WTC11 (cell line): ENCODE measurements at regions not wholly inside any gene's neighbourhood (a gene's known extent, or its start where the extent isn't known, plus 50 kb on each side); places are given as distances from the start of the nearest gene placed in this dataset.

Experiments used
- ATAC-seq: fragments of 200-7000 bp; cut with Tn5 transposase; 2 replicates; pipeline ENCODE4 v1.10.0; 2021; ENCODE audit warnings: mild to moderate bottlenecking, moderate library complexity
- CTCF ChIA-PET: fragments of 300-600 bp; sonication (Branson Sonifier 250); formaldehyde crosslinking; loops from one replicate; lab custom pipeline; 2021; ENCODE audit warnings: antibody characterized with exemption; lab: Charles Lee
- POLR2A ChIA-PET: fragments of 350-600 bp; sonication (Branson Sonifier 250); formaldehyde crosslinking; loops from one replicate; lab custom pipeline; 2021; ENCODE audit warnings: antibody characterized with exemption; lab: Charles Lee
- DNase-seq: peaks from one replicate; pipeline ENCODE4 v3.0.0; 2021; ENCODE audit warnings: low spot score
- H3K27ac Mint-ChIP-seq: 2 replicates; pipeline ENCODE4 v1.8.0; 2021; ENCODE audit warnings: mixed read lengths
- H3K27me3 Mint-ChIP-seq: 2 replicates; pipeline ENCODE4 v1.8.0; 2021; ENCODE audit warnings: low read depth, mild to moderate bottlenecking, moderate library complexity, mixed read lengths
- H3K36me3 Mint-ChIP-seq: 2 replicates; pipeline ENCODE4 v1.8.0; 2021; ENCODE audit warnings: mixed read lengths
- H3K4me1 Mint-ChIP-seq: 2 replicates; pipeline ENCODE4 v1.8.0; 2022; ENCODE audit warnings: mixed read lengths
- H3K4me3 Mint-ChIP-seq: 2 replicates; pipeline ENCODE4 v1.8.0; 2021; ENCODE audit warnings: mild to moderate bottlenecking, moderate library complexity, mixed read lengths
- H3K9me3 Mint-ChIP-seq: 2 replicates; pipeline ENCODE4 v1.8.0; 2021; ENCODE audit warnings: mixed read lengths
- ATF1 ChIP-seq: sonication (generic); formaldehyde crosslinking; IDR thresholded peaks from 2 replicates; pipeline ENCODE4 v1.8.1; 2023; ENCODE audit warnings: mild to moderate bottlenecking, moderate library complexity, missing genetic modification reagents
- CBFB ChIP-seq: sonication (generic); formaldehyde crosslinking; IDR thresholded peaks from 2 replicates; pipeline ENCODE4 v1.8.1; 2022; ENCODE audit warnings: mild to moderate bottlenecking, low read depth, missing genetic modification reagents
- CREB1 ChIP-seq: sonication (generic); formaldehyde crosslinking; IDR thresholded peaks from 2 replicates; pipeline ENCODE4 v1.8.0; 2023; ENCODE audit warnings: mild to moderate bottlenecking, missing genetic modification reagents
- GABPB1 ChIP-seq: sonication (generic); formaldehyde crosslinking; IDR thresholded peaks from 2 replicates; pipeline ENCODE4 v1.8.1; 2023; ENCODE audit warnings: mild to moderate bottlenecking, missing genetic modification reagents
- GTF2I ChIP-seq: fragments of 250-450 bp; sonication (Bioruptor Pico); conservative IDR thresholded peaks from 2 replicates; pipeline ENCODE4 v1.4.0; 2021; ENCODE audit warnings: mild to moderate bottlenecking
- HMGA2 ChIP-seq: fragments of 250-450 bp; sonication (Bioruptor Pico); IDR thresholded peaks from 2 replicates; pipeline ENCODE4 v1.4.0; 2021; ENCODE audit warnings: mild to moderate bottlenecking, moderate library complexity
- MXD4 ChIP-seq: fragments of 250-450 bp; sonication (Bioruptor Pico); IDR thresholded peaks from 2 replicates; pipeline ENCODE4 v1.8.0; 2021; ENCODE audit warnings: mild to moderate bottlenecking, moderate library complexity, borderline replicate concordance
- PRRX2 ChIP-seq: fragments of 250-450 bp; sonication (Bioruptor Pico); IDR thresholded peaks from 2 replicates; pipeline ENCODE4 v1.8.0; 2021; ENCODE audit warnings: mild to moderate bottlenecking
- SP1 ChIP-seq: sonication (generic); formaldehyde crosslinking; conservative IDR thresholded peaks from 2 replicates; pipeline ENCODE4 v1.8.1; 2022; ENCODE audit warnings: missing genetic modification reagents
- TP53 ChIP-seq: sonication (generic); formaldehyde crosslinking; IDR thresholded peaks from 2 replicates; pipeline ENCODE4 v1.8.1; 2023; ENCODE audit warnings: mild to moderate bottlenecking, missing genetic modification reagents
- ZNF219 ChIP-seq: sonication (generic); formaldehyde crosslinking; IDR thresholded peaks from 2 replicates; pipeline ENCODE4 v1.8.0; 2023; ENCODE audit warnings: missing genetic modification reagents, mild to moderate bottlenecking, borderline replicate concordance
- ZNF232 ChIP-seq: sonication (generic); formaldehyde crosslinking; IDR thresholded peaks from 2 replicates; pipeline ENCODE4 v1.8.0; 2022; ENCODE audit warnings: mild to moderate bottlenecking, missing genetic modification reagents
- ZNF423 ChIP-seq: fragments of 250-450 bp; sonication (Bioruptor Pico); IDR thresholded peaks from 2 replicates; pipeline ENCODE4 v2.1.2; 2022; ENCODE audit warnings: mild to moderate bottlenecking, moderate library complexity
- ZNF671 ChIP-seq: fragments of 250-450 bp; sonication (Bioruptor Pico); IDR thresholded peaks from 2 replicates; pipeline ENCODE4 v1.8.0; 2021; ENCODE audit warnings: mild to moderate bottlenecking
- TF ChIP-seq, protein P1 (sequence below): fragments of 250-450 bp; sonication (Bioruptor Pico); IDR thresholded peaks from 2 replicates; pipeline ENCODE4 v1.9.0; 2021; ENCODE audit warnings: mild to moderate bottlenecking, borderline replicate concordance
- TF ChIP-seq, protein P2 (sequence below): fragments of 250-450 bp; sonication (Bioruptor Pico); conservative IDR thresholded peaks from 2 replicates; pipeline ENCODE4 v1.9.0; 2021; ENCODE audit warnings: mild to moderate bottlenecking
- TF ChIP-seq, protein P3 (sequence below): sonication (generic); formaldehyde crosslinking; IDR thresholded peaks from 2 replicates; pipeline ENCODE4 v1.8.1; 2023; ENCODE audit warnings: mild to moderate bottlenecking, moderate library complexity, missing genetic modification reagents
- TF ChIP-seq, protein P4 (sequence below): sonication (generic); formaldehyde crosslinking; conservative IDR thresholded peaks from 2 replicates; pipeline ENCODE4 v1.8.1; 2023; ENCODE audit warnings: mild to moderate bottlenecking, low read depth, missing genetic modification reagents, moderate library complexity
- TF ChIP-seq, protein P5 (sequence below): sonication (generic); formaldehyde crosslinking; IDR thresholded peaks from 2 replicates; pipeline ENCODE4 v1.8.1; 2022; ENCODE audit warnings: mild to moderate bottlenecking, moderate library complexity, missing genetic modification reagents
- TF ChIP-seq, protein P6 (sequence below): sonication (generic); formaldehyde crosslinking; IDR thresholded peaks from 2 replicates; pipeline ENCODE4 v1.8.0; 2022; ENCODE audit warnings: mild to moderate bottlenecking, missing genetic modification reagents

DNA sequence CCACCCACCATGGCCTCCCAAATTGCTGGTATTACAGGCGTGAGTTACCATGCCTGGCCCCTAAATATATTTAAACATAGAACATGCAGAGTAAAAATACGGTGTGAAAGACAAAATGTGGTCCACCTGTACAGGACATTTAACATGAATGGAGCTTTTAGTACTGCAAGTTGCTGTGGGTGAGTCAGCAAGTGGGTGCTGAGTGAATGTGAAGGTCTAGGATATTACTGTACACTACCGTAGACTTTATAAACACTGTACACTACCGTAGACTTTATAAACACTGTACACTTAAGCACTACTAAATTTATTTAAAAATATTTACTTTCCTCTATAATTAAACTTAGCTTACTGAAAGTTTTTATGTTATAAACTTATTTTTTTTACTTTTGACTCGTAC, 317.8 kb downstream of the PRDM9 start:
- Mint-ChIP-seq H3K27me3 (no peaks in the 10 kb centered on the region), H3K4me3 (no peak overlapping the region), H3K9me3 (peaks cover 7% of the 10 kb centered on the region), H3K36me3 (no peaks in the 10 kb centered on the region; the same call in 1 of the 2 replicates), H3K27ac (no peak overlapping the region), H3K4me1 (peaks cover 6% of the 10 kb centered on the region)
- DNase-seq (no peak), ATAC-seq (no peak)
- ChIA-PET CTCF (interaction anchor here (0.6 to 1.6 kb wide), 2 partner anchors 12 to 22 kb away, joined by 3 to 4 read pairs; no protein-coding TSS in a partner anchor), POLR2A (no interaction called here)
- no peak for TF ChIP-seq TP53 (CRISPR knock-in tag)
- TF ChIP-seq PRRX2 (CRISPR knock-in tag) = no peak
- TF ChIP-seq, protein P1, sequence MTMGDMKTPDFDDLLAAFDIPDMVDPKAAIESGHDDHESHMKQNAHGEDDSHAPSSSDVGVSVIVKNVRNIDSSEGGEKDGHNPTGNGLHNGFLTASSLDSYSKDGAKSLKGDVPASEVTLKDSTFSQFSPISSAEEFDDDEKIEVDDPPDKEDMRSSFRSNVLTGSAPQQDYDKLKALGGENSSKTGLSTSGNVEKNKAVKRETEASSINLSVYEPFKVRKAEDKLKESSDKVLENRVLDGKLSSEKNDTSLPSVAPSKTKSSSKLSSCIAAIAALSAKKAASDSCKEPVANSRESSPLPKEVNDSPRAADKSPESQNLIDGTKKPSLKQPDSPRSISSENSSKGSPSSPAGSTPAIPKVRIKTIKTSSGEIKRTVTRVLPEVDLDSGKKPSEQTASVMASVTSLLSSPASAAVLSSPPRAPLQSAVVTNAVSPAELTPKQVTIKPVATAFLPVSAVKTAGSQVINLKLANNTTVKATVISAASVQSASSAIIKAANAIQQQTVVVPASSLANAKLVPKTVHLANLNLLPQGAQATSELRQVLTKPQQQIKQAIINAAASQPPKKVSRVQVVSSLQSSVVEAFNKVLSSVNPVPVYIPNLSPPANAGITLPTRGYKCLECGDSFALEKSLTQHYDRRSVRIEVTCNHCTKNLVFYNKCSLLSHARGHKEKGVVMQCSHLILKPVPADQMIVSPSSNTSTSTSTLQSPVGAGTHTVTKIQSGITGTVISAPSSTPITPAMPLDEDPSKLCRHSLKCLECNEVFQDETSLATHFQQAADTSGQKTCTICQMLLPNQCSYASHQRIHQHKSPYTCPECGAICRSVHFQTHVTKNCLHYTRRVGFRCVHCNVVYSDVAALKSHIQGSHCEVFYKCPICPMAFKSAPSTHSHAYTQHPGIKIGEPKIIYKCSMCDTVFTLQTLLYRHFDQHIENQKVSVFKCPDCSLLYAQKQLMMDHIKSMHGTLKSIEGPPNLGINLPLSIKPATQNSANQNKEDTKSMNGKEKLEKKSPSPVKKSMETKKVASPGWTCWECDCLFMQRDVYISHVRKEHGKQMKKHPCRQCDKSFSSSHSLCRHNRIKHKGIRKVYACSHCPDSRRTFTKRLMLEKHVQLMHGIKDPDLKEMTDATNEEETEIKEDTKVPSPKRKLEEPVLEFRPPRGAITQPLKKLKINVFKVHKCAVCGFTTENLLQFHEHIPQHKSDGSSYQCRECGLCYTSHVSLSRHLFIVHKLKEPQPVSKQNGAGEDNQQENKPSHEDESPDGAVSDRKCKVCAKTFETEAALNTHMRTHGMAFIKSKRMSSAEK (CRISPR knock-in tag) = no peak
- no peak for TF ChIP-seq SP1 (CRISPR knock-in tag)
- TF ChIP-seq GTF2I (CRISPR knock-in tag) = no peak
- TF ChIP-seq, protein P2, sequence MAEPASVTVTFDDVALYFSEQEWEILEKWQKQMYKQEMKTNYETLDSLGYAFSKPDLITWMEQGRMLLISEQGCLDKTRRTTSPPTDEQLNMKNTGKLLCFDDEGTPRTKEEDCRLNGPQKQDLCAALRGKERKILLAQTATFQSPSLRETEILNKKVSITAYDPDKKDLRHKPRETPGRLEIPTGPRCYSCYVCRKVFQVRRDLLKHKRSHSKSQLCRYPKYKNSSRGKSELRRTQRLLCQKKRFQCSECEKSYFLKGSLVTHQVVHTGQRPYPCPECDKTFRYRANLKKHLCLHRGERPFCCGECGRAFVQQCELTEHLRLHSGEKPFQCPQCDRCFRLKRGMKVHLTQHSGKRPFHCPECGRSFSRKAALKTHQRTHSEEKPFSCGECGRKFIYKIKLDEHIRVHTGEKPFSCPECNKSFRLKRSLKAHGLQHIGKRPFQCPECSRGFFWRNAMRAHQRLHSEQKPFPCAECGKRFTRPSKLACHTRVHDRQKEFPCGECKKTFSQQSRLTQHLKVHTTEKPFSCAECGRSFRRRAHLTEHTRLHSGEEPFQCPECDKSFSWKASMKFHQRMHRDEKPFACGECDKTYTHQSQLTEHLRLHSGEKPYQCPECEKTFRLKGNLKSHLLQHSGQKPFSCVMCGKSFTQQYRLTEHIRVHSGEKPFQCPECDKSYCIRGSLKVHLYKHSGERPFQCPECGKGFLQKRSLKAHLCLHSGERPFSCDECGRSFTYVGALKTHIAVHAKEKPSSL (CRISPR knock-in tag) = no peak
- no peak for TF ChIP-seq ZNF219 (CRISPR knock-in tag)
- no peak for TF ChIP-seq ZNF232
- no peak for TF ChIP-seq CREB1 (CRISPR knock-in tag)
- TF ChIP-seq, protein P3, sequence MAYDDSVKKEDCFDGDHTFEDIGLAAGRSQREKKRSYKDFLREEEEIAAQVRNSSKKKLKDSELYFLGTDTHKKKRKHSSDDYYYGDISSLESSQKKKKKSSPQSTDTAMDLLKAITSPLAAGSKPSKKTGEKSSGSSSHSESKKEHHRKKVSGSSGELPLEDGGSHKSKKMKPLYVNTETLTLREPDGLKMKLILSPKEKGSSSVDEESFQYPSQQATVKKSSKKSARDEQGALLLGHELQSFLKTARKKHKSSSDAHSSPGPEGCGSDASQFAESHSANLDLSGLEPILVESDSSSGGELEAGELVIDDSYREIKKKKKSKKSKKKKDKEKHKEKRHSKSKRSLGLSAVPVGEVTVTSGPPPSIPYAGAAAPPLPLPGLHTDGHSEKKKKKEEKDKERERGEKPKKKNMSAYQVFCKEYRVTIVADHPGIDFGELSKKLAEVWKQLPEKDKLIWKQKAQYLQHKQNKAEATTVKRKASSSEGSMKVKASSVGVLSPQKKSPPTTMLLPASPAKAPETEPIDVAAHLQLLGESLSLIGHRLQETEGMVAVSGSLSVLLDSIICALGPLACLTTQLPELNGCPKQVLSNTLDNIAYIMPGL (CRISPR knock-in tag) = no peak
- no peak for TF ChIP-seq ZNF671 (CRISPR knock-in tag)
- TF ChIP-seq, protein P4, sequence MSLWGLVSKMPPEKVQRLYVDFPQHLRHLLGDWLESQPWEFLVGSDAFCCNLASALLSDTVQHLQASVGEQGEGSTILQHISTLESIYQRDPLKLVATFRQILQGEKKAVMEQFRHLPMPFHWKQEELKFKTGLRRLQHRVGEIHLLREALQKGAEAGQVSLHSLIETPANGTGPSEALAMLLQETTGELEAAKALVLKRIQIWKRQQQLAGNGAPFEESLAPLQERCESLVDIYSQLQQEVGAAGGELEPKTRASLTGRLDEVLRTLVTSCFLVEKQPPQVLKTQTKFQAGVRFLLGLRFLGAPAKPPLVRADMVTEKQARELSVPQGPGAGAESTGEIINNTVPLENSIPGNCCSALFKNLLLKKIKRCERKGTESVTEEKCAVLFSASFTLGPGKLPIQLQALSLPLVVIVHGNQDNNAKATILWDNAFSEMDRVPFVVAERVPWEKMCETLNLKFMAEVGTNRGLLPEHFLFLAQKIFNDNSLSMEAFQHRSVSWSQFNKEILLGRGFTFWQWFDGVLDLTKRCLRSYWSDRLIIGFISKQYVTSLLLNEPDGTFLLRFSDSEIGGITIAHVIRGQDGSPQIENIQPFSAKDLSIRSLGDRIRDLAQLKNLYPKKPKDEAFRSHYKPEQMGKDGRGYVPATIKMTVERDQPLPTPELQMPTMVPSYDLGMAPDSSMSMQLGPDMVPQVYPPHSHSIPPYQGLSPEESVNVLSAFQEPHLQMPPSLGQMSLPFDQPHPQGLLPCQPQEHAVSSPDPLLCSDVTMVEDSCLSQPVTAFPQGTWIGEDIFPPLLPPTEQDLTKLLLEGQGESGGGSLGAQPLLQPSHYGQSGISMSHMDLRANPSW (CRISPR knock-in tag) = no peak

DNA sequence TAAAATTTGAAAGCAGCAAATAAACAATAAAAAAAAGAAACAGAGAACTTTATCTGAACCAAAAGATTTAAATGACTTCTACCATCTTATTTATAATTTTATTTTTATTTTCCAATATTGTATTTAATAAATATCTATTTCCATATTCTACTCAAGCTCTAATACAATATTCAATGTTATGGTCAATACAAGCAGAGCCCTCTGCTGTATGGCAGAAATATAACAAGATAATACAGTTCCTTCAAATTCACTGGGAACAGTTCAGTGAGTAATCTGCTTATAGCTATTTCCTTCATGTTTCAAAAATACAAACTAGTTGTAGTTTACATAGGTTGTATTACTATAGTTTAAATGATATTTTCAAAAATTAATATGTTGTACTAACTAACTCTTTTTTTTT, 332.7 kb downstream of the PRDM9 start:
- Mint-ChIP-seq H3K4me3 (no peak overlapping the region), H3K27ac (no peak overlapping the region), H3K4me1 (0 out of 2 replicates have a peak, but pooled peaks cover 4% of the 10 kb centered on the region), H3K9me3 (peaks cover 28% of the 10 kb centered on the region), H3K27me3 (no peaks in the 10 kb centered on the region), H3K36me3 (peaks cover 23% of the 10 kb centered on the region)
- ChIA-PET CTCF (no interaction called here), POLR2A (no interaction called here)
- ATAC-seq (no peak), DNase-seq (no peak)
- no peak for TF ChIP-seq GABPB1 (CRISPR knock-in tag)
- TF ChIP-seq CBFB (CRISPR knock-in tag) = no peak
- no peak for TF ChIP-seq HMGA2
- no peak for TF ChIP-seq ZNF423 (CRISPR knock-in tag)
- no peak for TF ChIP-seq ATF1 (CRISPR knock-in tag)
- TF ChIP-seq, protein P5, sequence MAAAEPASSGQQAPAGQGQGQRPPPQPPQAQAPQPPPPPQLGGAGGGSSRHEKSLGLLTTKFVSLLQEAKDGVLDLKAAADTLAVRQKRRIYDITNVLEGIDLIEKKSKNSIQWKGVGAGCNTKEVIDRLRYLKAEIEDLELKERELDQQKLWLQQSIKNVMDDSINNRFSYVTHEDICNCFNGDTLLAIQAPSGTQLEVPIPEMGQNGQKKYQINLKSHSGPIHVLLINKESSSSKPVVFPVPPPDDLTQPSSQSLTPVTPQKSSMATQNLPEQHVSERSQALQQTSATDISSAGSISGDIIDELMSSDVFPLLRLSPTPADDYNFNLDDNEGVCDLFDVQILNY (CRISPR knock-in tag) = no peak
- TF ChIP-seq, protein P6, sequence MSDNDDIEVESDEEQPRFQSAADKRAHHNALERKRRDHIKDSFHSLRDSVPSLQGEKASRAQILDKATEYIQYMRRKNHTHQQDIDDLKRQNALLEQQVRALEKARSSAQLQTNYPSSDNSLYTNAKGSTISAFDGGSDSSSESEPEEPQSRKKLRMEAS (CRISPR knock-in tag) = no peak
- no peak for TF ChIP-seq GTF2I (CRISPR knock-in tag)
- TF ChIP-seq, protein P2 (CRISPR knock-in tag) = no peak
- TF ChIP-seq MXD4 = no peak
